Neural progenitor cell (in vitro differentiated cells): ENCODE measurements at regions not wholly inside any gene's neighbourhood (a gene's known extent, or its start where the extent isn't known, plus 50 kb on each side); places are given as distances from the start of the nearest gene placed in this dataset.
"Not testable (repeated sequence)": the region's sequence is repeated elsewhere in the genome, so short reads cannot be mapped to it uniquely, and the experiment has no call there.

Experiments used
- DNase-seq: peaks from one replicate; pipeline ENCODE4 v3.0.0-alpha.2; 2016; ENCODE audit warnings: low spot score
- H2AFZ ChIP-seq: fragments of 200-600 bp; sonication (generic); replicated peaks from 2 replicates; pipeline ENCODE4 v1.6.1; 2016; ENCODE audit warnings: antibody characterized with exemption
- H3F3A ChIP-seq: fragments of 200-600 bp; sonication (generic); 2 replicates; pipeline ENCODE4 v1.6.1; 2016; ENCODE audit warnings: antibody characterized with exemption, low read depth
- H3K27ac ChIP-seq: fragments of 200-600 bp; sonication (generic); 2 replicates; pipeline ENCODE4 v1.5.1; 2016; ENCODE audit warnings: mild to moderate bottlenecking
- H3K27me3 ChIP-seq: fragments of 200-600 bp; sonication (generic); 2 replicates; pipeline ENCODE4 v1.6.1; 2016; ENCODE audit warnings: mild to moderate bottlenecking, moderate library complexity
- H3K36me3 ChIP-seq: fragments of 200-600 bp; sonication (generic); 2 replicates; pipeline ENCODE4 v1.5.1; 2016
- H3K4me1 ChIP-seq: fragments of 200-600 bp; sonication (generic); 2 replicates; pipeline ENCODE4 v1.6.1; 2016; ENCODE audit warnings: mixed run types
- H3K4me2 ChIP-seq: fragments of 200-600 bp; sonication (generic); 2 replicates; pipeline ENCODE4 v1.6.1; 2016
- H3K4me3 ChIP-seq: fragments of 200-600 bp; sonication (generic); 2 replicates; pipeline ENCODE4 v1.5.1; 2016
- H3K79me2 ChIP-seq: fragments of 200-600 bp; sonication (generic); 2 replicates; pipeline ENCODE4 v1.6.1; 2016; ENCODE audit warnings: low read depth
- H3K9ac ChIP-seq: fragments of 200-600 bp; sonication (generic); 2 replicates; pipeline ENCODE4 v1.6.1; 2016
- H3K9me3 ChIP-seq: fragments of 200-600 bp; sonication (generic); 2 replicates; pipeline ENCODE4 v1.5.1; 2016; ENCODE audit warnings: low read depth
- H4K20me1 ChIP-seq: fragments of 200-600 bp; sonication (generic); 2 replicates; pipeline ENCODE4 v1.6.1; 2016; ENCODE audit warnings: low read depth
- H3K27ac Mint-ChIP-seq: 3 replicates; pipeline ENCODE4 v1.8.0; 2021; ENCODE audit warnings: mixed read lengths
- H3K27me3 Mint-ChIP-seq: 2 replicates; pipeline ENCODE4 v1.8.0; 2022; ENCODE audit warnings: low read depth, mild to moderate bottlenecking, inconsistent platforms, moderate library complexity, mixed read lengths; ENCODE audit not compliant: insufficient read depth
- H3K36me3 Mint-ChIP-seq: 3 replicates; pipeline ENCODE4 v1.8.0; 2021; ENCODE audit warnings: mixed read lengths
- H3K4me1 Mint-ChIP-seq: 3 replicates; pipeline ENCODE4 v1.8.0; 2021; ENCODE audit warnings: mixed read lengths
- H3K4me3 Mint-ChIP-seq: 3 replicates; pipeline ENCODE4 v1.8.0; 2021; ENCODE audit warnings: mild to moderate bottlenecking, moderate library complexity, mixed read lengths
- H3K9me3 Mint-ChIP-seq: 3 replicates; pipeline ENCODE4 v1.8.0; 2020; ENCODE audit warnings: mixed read lengths
- CTCF ChIP-seq: fragments of 200-600 bp; sonication (generic); IDR thresholded peaks from 2 replicates; pipeline ENCODE4 v1.5.1; 2017; ENCODE audit warnings: antibody characterized with exemption, mild to moderate bottlenecking
- EZH2 ChIP-seq: fragments of 200-600 bp; sonication (generic); IDR thresholded peaks from 2 replicates; pipeline ENCODE4 v1.6.1; 2017; ENCODE audit warnings: antibody characterized with exemption, mild to moderate bottlenecking, moderate library complexity
- EZH2phosphoT487 ChIP-seq: fragments of 200-600 bp; sonication (generic); IDR thresholded peaks from 2 replicates; pipeline ENCODE4 v1.6.1; 2017; ENCODE audit warnings: antibody characterized with exemption

GRCh38 chr3:5694266-5694665 is 506.8 kb downstream of the EDEM1 start:
- H3K4me1 ChIP-seq = no peaks in the 10 kb centered on the region
- H3K4me3 ChIP-seq = no peak overlapping the region
- no peak overlapping the region for H3K27ac ChIP-seq
- DNase-seq = no peak
- H3K4me1 Mint-ChIP-seq = peaks cover 10% of the 10 kb centered on the region
- H3K9me3 ChIP-seq = no peaks in the 10 kb centered on the region
- H4K20me1 ChIP-seq = no peaks in the 10 kb centered on the region
- H3K27me3 ChIP-seq = no peaks in the 10 kb centered on the region
- no peaks in the 10 kb centered on the region for H3K36me3 ChIP-seq
- H3K4me2 ChIP-seq = no peak overlapping the region
- no peaks in the 10 kb centered on the region for H3F3A ChIP-seq
- H3K27ac Mint-ChIP-seq = no peak overlapping the region
- H3K36me3 Mint-ChIP-seq = no peaks in the 10 kb centered on the region
- H2AFZ ChIP-seq = no peak overlapping the region
- TF ChIP-seq EZH2phosphoT487 (no peak), EZH2 (no peak)
- H3K9ac ChIP-seq = no peak overlapping the region
- H3K4me3 Mint-ChIP-seq = no peak overlapping the region
- peaks cover 12% of the 10 kb centered on the region for H3K9me3 Mint-ChIP-seq
- H3K79me2 ChIP-seq = no peaks in the 10 kb centered on the region
- H3K27me3 Mint-ChIP-seq = peaks cover 6% of the 10 kb centered on the region

- Mint-ChIP-seq H3K4me1 (no peaks in the 10 kb centered on the region), H3K27ac (no peak overlapping the region), H3K36me3 (no peaks in the 10 kb centered on the region), H3K9me3 (no peaks in the 10 kb centered on the region), H3K27me3 (peaks cover 2% of the 10 kb centered on the region), H3K4me3 (no peak overlapping the region)
- Histone ChIP-seq H3K27ac (no peak overlapping the region), H3K9ac (no peak overlapping the region), H3K4me2 (no peak overlapping the region), H3K79me2 (no peaks in the 10 kb centered on the region), H2AFZ (no peak overlapping the region), H3K36me3 (no peaks in the 10 kb centered on the region), H3K4me1 (no peaks in the 10 kb centered on the region), H3K9me3 (no peaks in the 10 kb centered on the region), H4K20me1 (no peaks in the 10 kb centered on the region), H3F3A (no peaks in the 10 kb centered on the region), H3K4me3 (no peak overlapping the region), H3K27me3 (no peaks in the 10 kb centered on the region)
- no peak for DNase-seq
- TF ChIP-seq EZH2phosphoT487 (no peak), EZH2 (no peak), CTCF (no peak)
Observed at GRCh38 chr3:5698851-5699250, 511.3 kb downstream of the EDEM1 start.

GRCh38 chr3:5699313-5699712 is 511.8 kb downstream of the EDEM1 start:
- Mint-ChIP-seq H3K27ac (no peak overlapping the region), H3K4me1 (no peaks in the 10 kb centered on the region), H3K36me3 (no peaks in the 10 kb centered on the region), H3K9me3 (no peaks in the 10 kb centered on the region), H3K27me3 (peaks cover 2% of the 10 kb centered on the region), H3K4me3 (no peak overlapping the region)
- no peak overlapping the region for H3K27ac ChIP-seq
- H4K20me1 ChIP-seq = no peaks in the 10 kb centered on the region
- no peak overlapping the region for H3K4me2 ChIP-seq
- H3K9ac ChIP-seq = no peak overlapping the region
- H3K4me1 ChIP-seq = no peaks in the 10 kb centered on the region
- H3F3A ChIP-seq = no peaks in the 10 kb centered on the region
- H2AFZ ChIP-seq = no peak overlapping the region
- no peaks in the 10 kb centered on the region for H3K79me2 ChIP-seq
- H3K36me3 ChIP-seq = no peaks in the 10 kb centered on the region
- no peak for TF ChIP-seq EZH2phosphoT487
- no peak for TF ChIP-seq CTCF
- TF ChIP-seq EZH2 = no peak
- H3K4me3 ChIP-seq = no peak overlapping the region
- no peaks in the 10 kb centered on the region for H3K27me3 ChIP-seq
- H3K9me3 ChIP-seq = no peaks in the 10 kb centered on the region
- DNase-seq = no peak

GRCh38 chr3:5699811-5700210 is 512.3 kb downstream of the EDEM1 start:
- Histone ChIP-seq H3K4me1 (no peaks in the 10 kb centered on the region), H3K9ac (no peak overlapping the region), H3K36me3 (no peaks in the 10 kb centered on the region), H3K4me3 (no peak overlapping the region), H3K27ac (no peak overlapping the region), H3K4me2 (no peak overlapping the region), H3F3A (no peaks in the 10 kb centered on the region), H3K27me3 (no peaks in the 10 kb centered on the region), H2AFZ (no peak overlapping the region), H4K20me1 (no peaks in the 10 kb centered on the region), H3K9me3 (no peaks in the 10 kb centered on the region), H3K79me2 (no peaks in the 10 kb centered on the region)
- DNase-seq = no peak
- Mint-ChIP-seq H3K27me3 (peaks cover 2% of the 10 kb centered on the region), H3K36me3 (no peaks in the 10 kb centered on the region), H3K9me3 (no peaks in the 10 kb centered on the region), H3K27ac (no peak overlapping the region), H3K4me3 (no peak overlapping the region), H3K4me1 (no peaks in the 10 kb centered on the region)
- TF ChIP-seq EZH2phosphoT487 = no peak
- no peak for TF ChIP-seq EZH2

GRCh38 chr3:5701005-5701404 is 513.5 kb downstream of the EDEM1 start:
- H3K27ac ChIP-seq = not testable (repeated sequence)

More at GRCh38 chr3:5701005-5701404, 513.5 kb downstream of the EDEM1 start:
- H3F3A ChIP-seq, H3K36me3 Mint-ChIP-seq, H3K4me3 ChIP-seq, H3K4me1 ChIP-seq, H3K9me3 Mint-ChIP-seq, H3K27me3 ChIP-seq, DNase-seq, H3K4me2 ChIP-seq, H4K20me1 ChIP-seq, H3K36me3 ChIP-seq, H3K9me3 ChIP-seq, H3K79me2 ChIP-seq, H3K27ac Mint-ChIP-seq, H3K9ac ChIP-seq, H3K27me3 Mint-ChIP-seq, H3K4me3 Mint-ChIP-seq, H3K4me1 Mint-ChIP-seq, H2AFZ ChIP-seq: not testable (repeated sequence)
